Heart left ventricle (tissue), 16 donors: ENCODE measurements at regions not wholly inside any gene's neighbourhood (a gene's known extent, or its start where the extent isn't known, plus 50 kb on each side); places are given as distances from the start of the nearest gene placed in this dataset.

Experiments
- ATAC-seq, 4 donors: fragments of 200-7000 bp; cut with Tn5 transposase; one replicate each; pipeline ENCODE4 v1.9.1; 2020 to 2022; ENCODE audit warnings: moderate library complexity in 4 of 4, mild to moderate bottlenecking in 3 of 4, moderate number of reproducible peaks in 1 of 4
- DNase-seq, 5 donors: peaks; one replicate each; pipeline ENCODE4 v3.0.0-alpha.2; 2020
- H3K27ac ChIP-seq, 12 donors: fragments of 200-600 bp; sonication (generic) in 4 of 12; one replicate each; pipeline versions ENCODE4 v1.5.0 to v1.8.0; 2016 to 2022; ENCODE audit warnings: mild to moderate bottlenecking in 2 of 12
- H3K27me3 ChIP-seq, 9 donors: fragments of 200-600 bp; sonication (generic) in 2 of 9; one replicate each; pipeline versions ENCODE4 v1.5.1 to v1.8.0; 2016 to 2022; ENCODE audit warnings: mild to moderate bottlenecking in 3 of 9
- H3K36me3 ChIP-seq, 9 donors: fragments of 200-600 bp; sonication (generic) in 2 of 9; one replicate each; pipeline versions ENCODE4 v1.5.0 to v1.8.0; 2018 to 2022; ENCODE audit warnings: mild to moderate bottlenecking in 2 of 9
- H3K4me1 ChIP-seq, 12 donors: fragments of 200-600 bp; sonication (generic) in 4 of 12; one replicate each; pipeline versions ENCODE4 v1.5.0 to v1.8.0; 2016 to 2022; ENCODE audit warnings: mild to moderate bottlenecking in 3 of 12
- H3K4me3 ChIP-seq, 12 donors: fragments of 200-600 bp; sonication (generic) in 4 of 12; one replicate each; pipeline versions ENCODE4 v1.5.0 to v1.8.0; 2017 to 2022; ENCODE audit warnings: mild to moderate bottlenecking in 9 of 12, moderate library complexity in 4 of 12
- H3K9me3 ChIP-seq, 12 donors: fragments of 200-600 bp; sonication (generic) in 4 of 12; one replicate each; pipeline versions ENCODE4 v1.5.0 to v1.8.0; 2016 to 2022; ENCODE audit warnings: mild to moderate bottlenecking in 1 of 12
- POLR2A ChIP-seq, 2 donors: fragments of 450-650 bp; IDR thresholded peaks; one replicate each; pipeline ENCODE4 v1.6.1; 2017; ENCODE audit warnings: antibody characterized with exemption in 2 of 2, mild to moderate bottlenecking in 2 of 2, moderate library complexity in 2 of 2
- WGBS, 4 donors: extraction: QIAGEN DNeasy Blood & Tissue Kit in 2 of 4; methylation state at CpG; one replicate each; pipeline versions ENCODE4 v1.1.5 to v1.1.7; 2013 to 2018; 5-methylcytosine and 5-hydroxymethylcytosine counted together
- intact Hi-C, 10 donors: fragments of 100-400 bp; cut with DNase I; formaldehyde crosslinking; loops; one replicate each; pipeline versions ENCODE4 v1.11.1 to v1.14.2; 2022
- TF ChIP-seq, protein P1 (sequence below), 12 donors: fragments of 200-600 bp; sonication (generic) in 4 of 12; IDR thresholded peaks; one replicate each; pipeline versions ENCODE4 v1.5.0 to v1.8.0; 2018 to 2022; ENCODE audit warnings: antibody characterized with exemption in 12 of 12, mild to moderate bottlenecking in 5 of 12
- donor health status: ischemic (EF 13 %, LVEDD 7.1; RV severe dilation, severe dysfunction).
- donor health status: healthy with polysubstance abuse.
- donor health status: DM: no; HTN: yes; CAD: no.
- donor health status: DM: no; HTN: no; CAD: no.
- donor health status: ischemic (EF 25% LVEDD 6.9; RV normal size, moderate dysfunction).
- donor health status: ischemic (EF 25% LVEDD 5.7; RV mildly dilated, moderate dysfunction).
- donor health status: healthy.
- donor health status: DM: yes; HTN: yes; CAD: no.
- donor health status: ischemic (EF 35%, LVEDD 5.7; RV mildly dilated, moderate dysfunction).
- donor health status: nonischemic (EF 11% LVEDD 7.7; RV severe dilation, severe dysfunction).
- donor health status: DM: yes; HTN: yes; CAD: no.
- donor health status: PGD.
- donor health status: ischemic (EF 29% LVEDD 5.4; RV normal size, mild dysfunction).
- donor health status: nonischemic (EF 23%, LVEDD 6.1; RV moderate dilation, normal function).

DNA sequence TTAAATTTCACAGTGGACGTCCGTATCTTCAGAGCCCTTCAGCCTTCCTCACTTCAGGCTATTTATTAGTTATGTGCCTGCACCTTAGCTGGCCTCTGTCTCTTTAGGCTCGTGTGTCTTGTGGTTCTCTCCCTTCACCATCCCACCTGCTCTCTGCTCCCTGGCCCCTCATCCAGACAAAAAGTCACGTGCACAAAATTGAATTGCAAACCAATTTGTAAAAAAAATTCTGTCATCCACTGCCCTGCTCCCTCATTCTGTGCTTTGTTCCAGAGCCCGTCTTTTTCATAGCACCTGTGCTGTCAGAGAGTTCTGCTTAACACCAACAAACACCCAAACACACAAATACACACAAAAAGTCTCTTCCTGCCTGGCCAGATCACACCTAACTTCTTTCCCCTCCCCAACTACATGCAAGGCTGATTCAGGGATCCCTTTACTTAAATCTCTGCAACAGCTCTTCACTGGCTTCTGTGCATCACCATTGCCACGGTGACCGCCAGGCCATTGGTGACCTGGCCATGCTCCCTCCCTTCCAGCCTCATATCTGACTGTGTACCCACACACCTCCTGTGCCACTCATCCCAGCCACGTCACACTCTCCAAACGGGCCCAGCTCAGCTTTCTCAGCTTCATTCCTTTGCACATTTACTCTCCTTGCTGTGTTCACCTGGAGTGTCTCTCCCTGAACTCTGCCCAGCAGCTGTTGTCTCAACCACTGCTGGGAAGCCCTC lies 205.7 kb downstream of the TTC8 start:
- no peak for ATAC-seq
- no peak for TF ChIP-seq POLR2A (IDR thresholded peaks at IDR 0.05)
- TF ChIP-seq, protein P1, sequence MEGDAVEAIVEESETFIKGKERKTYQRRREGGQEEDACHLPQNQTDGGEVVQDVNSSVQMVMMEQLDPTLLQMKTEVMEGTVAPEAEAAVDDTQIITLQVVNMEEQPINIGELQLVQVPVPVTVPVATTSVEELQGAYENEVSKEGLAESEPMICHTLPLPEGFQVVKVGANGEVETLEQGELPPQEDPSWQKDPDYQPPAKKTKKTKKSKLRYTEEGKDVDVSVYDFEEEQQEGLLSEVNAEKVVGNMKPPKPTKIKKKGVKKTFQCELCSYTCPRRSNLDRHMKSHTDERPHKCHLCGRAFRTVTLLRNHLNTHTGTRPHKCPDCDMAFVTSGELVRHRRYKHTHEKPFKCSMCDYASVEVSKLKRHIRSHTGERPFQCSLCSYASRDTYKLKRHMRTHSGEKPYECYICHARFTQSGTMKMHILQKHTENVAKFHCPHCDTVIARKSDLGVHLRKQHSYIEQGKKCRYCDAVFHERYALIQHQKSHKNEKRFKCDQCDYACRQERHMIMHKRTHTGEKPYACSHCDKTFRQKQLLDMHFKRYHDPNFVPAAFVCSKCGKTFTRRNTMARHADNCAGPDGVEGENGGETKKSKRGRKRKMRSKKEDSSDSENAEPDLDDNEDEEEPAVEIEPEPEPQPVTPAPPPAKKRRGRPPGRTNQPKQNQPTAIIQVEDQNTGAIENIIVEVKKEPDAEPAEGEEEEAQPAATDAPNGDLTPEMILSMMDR (IDR thresholded peaks at IDR 0.05) = no peak
- peaks cover 0 to 22% (median 9%) of the 10 kb centered on the region in 12 donors for H3K4me1 ChIP-seq
- intact Hi-C loops = loop anchor here in 6 of 10 donors (5.0 to 10.0 kb wide), 3 partner anchors 735 to 887 kb away; no protein-coding TSS in a partner anchor
- H3K4me3 ChIP-seq = no peak overlapping the region
- H3K36me3 ChIP-seq = no peaks in the 10 kb centered on the region
- no peak for DNase-seq
- H3K27ac ChIP-seq = no peak overlapping the region
- 66 to 75% (median 74%) methylated on average over 9 of the region's 9 CpGs for WGBS, 4 donors
- peaks cover 0 to 2% (median 0%) of the 10 kb centered on the region in 12 donors for H3K9me3 ChIP-seq
- peaks cover 0 to 49% (median 20%) of the 10 kb centered on the region in 9 donors for H3K27me3 ChIP-seq

DNA sequence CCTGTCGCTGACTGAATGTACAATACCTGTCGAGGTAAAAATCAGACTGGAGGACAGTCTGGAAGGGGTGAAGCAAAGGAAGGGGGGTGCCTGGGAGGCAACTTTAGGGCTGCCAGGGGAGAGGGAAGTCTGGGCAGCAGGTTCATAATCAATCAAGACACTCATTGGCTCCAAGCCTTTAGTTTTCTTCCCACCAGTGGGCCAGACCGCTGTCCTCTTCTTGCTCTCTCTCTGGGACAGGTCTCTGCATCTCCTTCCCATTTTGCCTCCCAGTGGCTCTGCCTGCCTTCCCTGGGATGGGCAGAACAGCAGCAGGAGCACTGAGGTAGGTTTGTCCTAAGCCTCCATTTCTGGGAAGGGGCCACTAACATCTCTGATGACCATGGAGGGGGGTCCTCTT lies 206.5 kb downstream of the TTC8 start:
- intact Hi-C loops = loop anchor here in 3 of 10 donors (5.0 to 10.0 kb wide), 2 partner anchors 734 to 886 kb away; no protein-coding TSS in a partner anchor
- peaks cover 0 to 2% (median 0%) of the 10 kb centered on the region in 12 donors for H3K9me3 ChIP-seq
- H3K27ac ChIP-seq = no peak overlapping the region
- H3K27me3 ChIP-seq = peaks cover 0 to 45% (median 18%) of the 10 kb centered on the region in 9 donors
- DNase-seq (no peak), ATAC-seq (no peak)
- TF ChIP-seq, protein P1 (IDR thresholded peaks at IDR 0.05) = no peak
- TF ChIP-seq POLR2A (IDR thresholded peaks at IDR 0.05) = no peak
- H3K4me1 ChIP-seq = peaks cover 0 to 16% (median 9%) of the 10 kb centered on the region in 12 donors
- WGBS, 4 donors = 87 to 97% (median 94%) methylated on average over 3 of the region's 3 CpGs
- H3K4me3 ChIP-seq = no peak overlapping the region
- H3K36me3 ChIP-seq = no peaks in the 10 kb centered on the region

DNA sequence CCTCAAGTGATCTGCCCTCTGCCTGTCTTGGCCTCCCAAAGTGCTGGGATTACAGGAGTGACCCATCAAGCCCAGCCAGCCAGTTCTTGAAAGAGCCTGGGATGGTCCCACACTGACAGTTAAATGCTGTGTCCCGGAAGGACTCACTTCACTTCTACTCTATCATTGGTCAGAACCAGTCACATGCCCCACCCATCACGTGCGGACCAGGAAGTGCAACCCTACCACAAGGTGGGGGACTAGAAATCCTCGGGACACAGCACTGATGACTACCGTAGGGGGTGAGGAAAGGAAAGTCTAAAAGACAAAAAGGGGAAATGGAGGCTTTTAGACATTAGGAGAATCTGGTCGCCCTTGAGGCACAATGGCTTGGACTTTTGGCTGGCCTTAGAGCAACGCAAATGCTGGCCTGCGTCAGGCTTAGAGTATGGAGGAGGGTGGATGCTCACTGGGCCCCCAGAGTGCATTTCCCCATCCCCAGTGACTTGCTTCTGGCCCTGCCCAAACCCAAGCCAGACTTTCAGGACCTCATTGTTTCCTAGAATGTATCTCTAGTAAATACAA lies 207.7 kb downstream of the TTC8 start:
- no peak for ATAC-seq
- Histone ChIP-seq H3K9me3 (peaks cover 0 to 2% (median 0%) of the 10 kb centered on the region in 12 donors), H3K27ac (no peak overlapping the region), H3K4me1 (peaks cover 0 to 9% (median 5%) of the 10 kb centered on the region in 12 donors), H3K27me3 (peaks cover 0 to 33% (median 5%) of the 10 kb centered on the region in 9 donors), H3K4me3 (no peak overlapping the region), H3K36me3 (no peaks in the 10 kb centered on the region)
- WGBS, 4 donors = 80 to 84% (median 84%) methylated on average over 8 of the region's 8 CpGs
- intact Hi-C loops = loop anchor here in 3 of 10 donors (5.0 to 10.0 kb wide), 2 partner anchors 733 to 885 kb away; no protein-coding TSS in a partner anchor
- no peak for DNase-seq
- TF ChIP-seq, protein P1 (IDR thresholded peaks at IDR 0.05) = no peak
- no peak for TF ChIP-seq POLR2A (IDR thresholded peaks at IDR 0.05)

GRCh38 chr14:89033756-89034155 lies 209.3 kb downstream of the TTC8 start:
- ATAC-seq = no peak

More at GRCh38 chr14:89033756-89034155, 209.3 kb downstream of the TTC8 start:
- no peak for DNase-seq
- TF ChIP-seq POLR2A (IDR thresholded peaks at IDR 0.05) = no peak
- TF ChIP-seq, protein P1 (IDR thresholded peaks at IDR 0.05) = no peak
- H3K4me3 ChIP-seq = no peak overlapping the region
- no peaks in the 10 kb centered on the region for H3K36me3 ChIP-seq
- peaks cover 0 to 21% (median 0%) of the 10 kb centered on the region in 9 donors for H3K27me3 ChIP-seq
- H3K27ac ChIP-seq = no peak overlapping the region
- WGBS, 4 donors = 64 to 70% (median 69%) methylated on average over 6 of the region's 6 CpGs
- peaks cover 0 to 2% (median 0%) of the 10 kb centered on the region in 12 donors for H3K9me3 ChIP-seq
- no peaks in the 10 kb centered on the region for H3K4me1 ChIP-seq
- intact Hi-C loops = loop anchor here in 3 of 10 donors (2.0 to 10.0 kb wide), 3 partner anchors 731 to 884 kb away; no protein-coding TSS in a partner anchor
